ENCODE measurements at regions not wholly inside any gene's neighbourhood (a gene's known extent, or its start where the extent isn't known, plus 50 kb on each side); places are given as distances from the start of the nearest gene placed in this dataset.

DNA sequence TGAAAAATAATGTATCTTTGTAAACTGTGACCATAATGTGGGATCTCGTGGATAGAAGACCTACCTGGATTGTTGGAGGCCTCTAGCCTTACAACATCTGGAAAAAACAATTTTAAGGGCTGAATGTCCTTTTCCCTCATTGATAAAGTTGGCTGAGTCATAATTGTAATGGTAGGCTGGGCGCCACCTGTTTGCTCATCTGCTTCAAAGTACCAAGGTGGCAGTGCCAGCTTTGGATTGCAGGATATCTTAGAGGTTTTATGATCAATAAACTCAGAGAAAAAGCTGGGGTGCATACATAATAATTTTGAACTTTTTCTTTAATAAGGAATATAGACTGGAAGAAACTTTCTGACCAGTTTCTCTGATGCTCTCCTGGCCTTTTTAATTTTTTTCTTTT, 653.4 kb downstream of the MMUT start:
- no peak for DNase-seq

GRCh38 chr6:48809245-48809644, 653.8 kb downstream of the MMUT start:
- DNase-seq, result no peak

GRCh38 chr6:48798296-48798695, 664.8 kb downstream of the MMUT start:
- DNase-seq, result no peak

DNA sequence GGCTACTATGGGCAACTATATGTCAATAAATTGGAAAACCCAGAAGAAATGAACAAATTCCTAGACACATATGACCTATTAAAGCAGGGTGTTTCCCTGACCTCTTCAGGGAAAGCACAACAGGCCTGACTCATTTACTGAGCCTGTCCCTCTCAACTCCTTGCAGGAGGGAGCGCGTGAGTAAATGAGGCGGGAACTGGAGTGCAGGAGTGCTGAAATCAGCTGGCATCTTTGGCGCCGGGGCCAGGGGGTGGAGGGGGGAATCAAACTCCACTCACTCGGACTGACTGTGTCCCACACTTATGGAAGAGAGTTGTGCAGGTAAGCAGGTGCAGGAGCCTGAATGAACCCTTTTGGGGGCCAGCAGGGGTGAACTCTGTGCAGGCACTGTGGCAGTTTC, 671.2 kb upstream of the PTCHD4 start:
- DNase-seq, result no peak

DNA sequence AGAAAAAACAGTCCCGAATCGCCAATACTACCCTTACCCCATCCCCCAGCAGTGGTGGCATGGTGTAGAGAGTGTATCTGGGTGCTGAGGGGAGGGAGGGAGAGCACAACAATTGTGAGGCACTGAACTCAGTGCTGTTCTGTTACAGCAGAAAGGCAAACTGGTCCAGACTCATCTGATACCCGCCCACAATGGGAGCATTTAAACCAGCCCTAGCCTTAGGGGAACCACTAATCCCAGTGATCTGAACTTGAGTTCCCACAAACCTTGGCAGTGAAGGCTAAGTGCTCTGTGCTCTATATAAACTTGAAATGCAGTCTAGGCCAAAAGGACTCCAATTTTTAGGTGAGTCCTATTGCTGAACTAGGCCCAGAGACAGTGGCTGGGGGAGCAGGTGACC, 666.4 kb upstream of the PTCHD4 start:
- DNase-seq, result no peak

DNA sequence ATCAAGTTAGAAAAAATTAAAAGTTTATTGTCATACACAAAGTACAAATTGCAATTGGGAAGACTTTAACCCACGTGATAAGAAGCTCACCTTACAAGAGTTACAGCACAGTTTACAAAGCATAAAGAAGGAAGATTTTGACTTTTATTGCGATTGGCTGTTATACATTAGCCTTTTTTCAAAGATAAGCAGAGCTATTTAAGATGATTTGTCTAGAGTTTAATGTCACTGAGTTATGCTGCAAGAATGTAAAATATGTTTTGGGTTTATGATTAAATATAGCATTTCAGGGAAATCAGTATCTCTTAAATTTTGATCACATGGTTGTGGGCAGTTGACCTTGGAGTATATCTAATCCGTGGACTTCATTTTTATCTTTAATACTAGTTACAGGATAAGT, 664.2 kb upstream of the PTCHD4 start:
- no peak for DNase-seq

GRCh38 chr6:48774276-48774675, 663.3 kb upstream of the PTCHD4 start:
- no peak for DNase-seq

GRCh38 chr6:48766349-48766748, 655.4 kb upstream of the PTCHD4 start:
- no peak for DNase-seq

- DNase-seq, result peak; percentile 38
Measured at GRCh38 chr6:48765352-48765961, 654.5 kb upstream of the PTCHD4 start.

- no peak for DNase-seq
Measured at GRCh38 chr6:48764286-48765044, 653.5 kb upstream of the PTCHD4 start.

DNA sequence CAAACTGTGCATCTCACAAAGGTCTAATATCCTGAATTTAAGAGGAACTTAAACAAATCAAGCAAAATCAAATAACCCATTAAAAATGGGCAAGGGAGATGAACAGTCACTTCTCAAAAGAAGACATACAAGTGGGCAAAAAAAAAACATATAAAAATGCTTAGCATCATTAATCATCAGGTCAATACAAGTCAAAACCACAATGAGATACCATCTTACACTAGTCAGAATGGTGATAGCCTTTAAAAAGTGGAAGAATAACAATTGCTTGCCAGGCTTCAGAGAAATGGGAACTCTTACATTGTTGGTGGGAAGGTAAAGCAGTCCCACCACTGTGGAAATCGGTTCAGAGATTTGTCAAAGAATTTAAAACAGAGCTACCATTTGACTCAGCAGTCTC, 646.7 kb upstream of the PTCHD4 start:
- DNase-seq, result no peak

GRCh38 chr6:48755315-48755714, 644.3 kb upstream of the PTCHD4 start:
- DNase-seq, result no peak

DNA sequence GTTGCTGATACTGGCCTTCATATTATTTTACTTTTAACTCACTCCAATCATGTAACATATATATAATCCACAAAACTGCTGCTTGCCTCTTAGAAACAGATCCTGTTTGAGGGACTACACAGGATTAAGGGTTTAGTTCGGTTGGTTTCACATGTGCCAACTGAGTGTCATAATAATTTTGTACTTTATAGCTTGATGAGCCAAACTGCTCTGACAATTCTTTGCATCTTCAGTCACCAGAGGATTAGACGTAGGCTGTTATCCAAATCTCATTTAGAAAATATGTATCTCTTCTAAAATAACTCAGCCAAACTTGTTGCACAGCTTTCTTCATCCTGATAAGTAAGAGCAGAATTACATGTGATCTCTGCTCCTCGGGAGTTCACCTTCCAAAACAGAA, 643.6 kb upstream of the PTCHD4 start:
- DNase-seq, result peak; percentile 17

- no peak for DNase-seq
Measured at GRCh38 chr6:48750861-48751260, 639.9 kb upstream of the PTCHD4 start.

DNA sequence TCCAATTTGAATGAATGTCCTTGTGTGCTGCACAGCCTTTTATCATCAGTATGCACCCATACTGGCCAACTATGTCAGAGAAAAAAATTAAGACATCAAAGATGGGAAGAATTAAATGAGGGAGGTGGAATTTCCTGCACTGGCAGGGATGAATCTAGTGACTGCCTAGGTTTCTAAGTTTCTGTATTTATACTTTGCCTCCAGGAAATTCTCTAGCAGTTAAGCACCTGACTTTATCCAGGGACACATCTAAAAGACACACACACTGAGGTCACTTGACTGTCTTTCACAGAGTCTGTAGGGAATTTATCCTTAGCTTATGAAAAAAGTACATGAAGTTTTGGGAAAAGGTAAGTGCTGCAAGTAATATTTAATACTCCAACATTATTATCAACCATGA, 636.5 kb upstream of the PTCHD4 start:
- DNase-seq, result no peak

GRCh38 chr6:48747040-48747439, 636.0 kb upstream of the PTCHD4 start:
- peak; percentile 72 for DNase-seq

GRCh38 chr6:48744948-48745347, 634.0 kb upstream of the PTCHD4 start:
- no peak for DNase-seq

GRCh38 chr6:48743738-48744137, 632.7 kb upstream of the PTCHD4 start:
- DNase-seq, result no peak

DNA sequence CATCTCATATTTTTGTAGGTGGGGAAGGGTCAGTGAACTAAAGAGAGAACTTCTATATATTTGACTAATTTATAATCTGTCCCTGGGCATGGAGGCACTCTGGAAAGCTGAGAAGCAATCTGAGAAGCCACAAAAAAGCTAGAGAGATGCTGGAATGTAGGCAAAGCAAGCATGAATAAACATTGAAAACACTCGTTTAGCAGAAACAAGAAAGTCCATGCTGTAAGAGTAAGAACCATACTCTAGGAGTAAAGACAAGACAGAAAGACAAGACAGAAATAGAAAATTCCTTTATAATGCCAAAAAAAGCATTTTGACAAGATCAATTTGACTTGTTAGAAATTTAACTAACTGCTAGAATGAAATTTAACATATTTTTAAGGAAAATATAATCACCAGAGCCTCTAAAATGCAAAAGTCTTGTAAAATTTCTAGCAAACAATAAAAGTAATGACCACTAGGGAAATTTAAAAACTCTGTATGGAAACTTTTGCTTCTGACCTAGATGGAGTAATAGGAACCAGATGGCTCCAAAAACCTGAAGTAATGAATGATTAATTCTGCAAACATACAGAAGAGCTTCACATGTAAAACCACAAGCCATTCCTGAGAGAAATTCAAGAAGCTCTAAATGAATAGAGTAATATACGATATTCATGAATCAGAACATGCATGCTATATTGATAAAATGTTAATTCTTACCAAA, 625.7 kb upstream of the PTCHD4 start:
- no peak for DNase-seq

- DNase-seq, result no peak
Measured at GRCh38 chr6:48735846-48736245, 624.8 kb upstream of the PTCHD4 start.

- DNase-seq, result no peak
Measured at GRCh38 chr6:48733581-48733980, 622.6 kb upstream of the PTCHD4 start.

- DNase-seq, result no peak
Measured at GRCh38 chr6:48714699-48715098, 603.7 kb upstream of the PTCHD4 start.

- no peak for DNase-seq
Measured at GRCh38 chr6:48714250-48714649, 603.3 kb upstream of the PTCHD4 start.

DNA sequence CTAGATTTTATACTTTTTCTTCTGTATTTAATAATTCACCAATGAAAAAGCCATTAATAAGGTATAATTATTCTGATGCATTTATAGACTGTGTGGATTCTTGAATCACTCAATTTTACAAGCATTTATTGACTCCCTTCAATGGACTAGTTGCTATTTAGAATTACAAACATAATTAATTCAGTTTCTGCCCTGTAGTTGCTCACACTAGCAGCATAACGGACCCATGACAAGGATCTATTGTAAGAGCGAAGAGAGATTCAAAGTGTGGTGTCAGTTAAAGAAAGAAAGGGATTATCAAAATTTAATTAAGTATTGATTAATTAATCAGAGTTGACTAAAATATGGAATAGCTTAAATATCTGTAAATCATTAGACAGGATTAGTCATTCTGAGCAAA, 602.6 kb upstream of the PTCHD4 start:
- DNase-seq, result no peak
